Activated CD4-positive, alpha-beta T cell treated with anti-CD3 and anti-CD28 coated beads for 36 hours (primary cell): ENCODE measurements at regions not wholly inside any gene's neighbourhood (a gene's known extent, or its start where the extent isn't known, plus 50 kb on each side); places are given as distances from the start of the nearest gene placed in this dataset.
"Not testable (repeated sequence)": the region's sequence is repeated elsewhere in the genome, so short reads cannot be mapped to it uniquely, and the experiment has no call there.

Experiments
- ATAC-seq: fragments of 200-7000 bp; cut with Tn5 transposase; one replicate; pipeline ENCODE4 v1.10.0; 2021; ENCODE audit warnings: mild to moderate bottlenecking, moderate library complexity
- CTCF ChIA-PET: fragments of 350-600 bp; sonication (Branson Sonifier 250); formaldehyde crosslinking; loops from one replicate; lab custom pipeline; 2021; ENCODE audit warnings: antibody characterized with exemption; lab: Charles Lee
- POLR2A ChIA-PET: fragments of 350-600 bp; sonication (Branson Sonifier 250); formaldehyde crosslinking; loops from one replicate; lab custom pipeline; 2021; ENCODE audit warnings: antibody characterized with exemption, inconsistent platforms; lab: Charles Lee
- DNase-seq: peaks from one replicate; pipeline ENCODE4 v3.0.0-alpha.2; 2020
- H3K27ac Mint-ChIP-seq: one replicate; pipeline ENCODE4 v1.8.0; 2021; ENCODE audit warnings: mixed read lengths
- H3K27me3 Mint-ChIP-seq: one replicate; pipeline ENCODE4 v1.8.0; 2021; ENCODE audit warnings: mixed read lengths
- H3K36me3 Mint-ChIP-seq: one replicate; pipeline ENCODE4 v1.8.0; 2021; ENCODE audit warnings: low read depth, mixed read lengths
- H3K4me1 Mint-ChIP-seq: one replicate; pipeline ENCODE4 v1.8.0; 2021; ENCODE audit warnings: mixed read lengths
- H3K4me3 Mint-ChIP-seq: one replicate; pipeline ENCODE4 v1.8.0; 2021; ENCODE audit warnings: mild to moderate bottlenecking, moderate library complexity, mixed read lengths
- H3K9me3 Mint-ChIP-seq: one replicate; pipeline ENCODE4 v1.8.0; 2021; ENCODE audit warnings: low read depth, mixed read lengths
- intact Hi-C, 2 experiments: fragments of 100-400 bp; cut with DNase I in 1 of 2; cut with micrococcal nuclease in 1 of 2; formaldehyde crosslinking; loops; one replicate each; pipeline versions ENCODE4 v1.14.2 to v1.15.1; 2022 to 2024; cut with DNase I, micrococcal nuclease

DNA sequence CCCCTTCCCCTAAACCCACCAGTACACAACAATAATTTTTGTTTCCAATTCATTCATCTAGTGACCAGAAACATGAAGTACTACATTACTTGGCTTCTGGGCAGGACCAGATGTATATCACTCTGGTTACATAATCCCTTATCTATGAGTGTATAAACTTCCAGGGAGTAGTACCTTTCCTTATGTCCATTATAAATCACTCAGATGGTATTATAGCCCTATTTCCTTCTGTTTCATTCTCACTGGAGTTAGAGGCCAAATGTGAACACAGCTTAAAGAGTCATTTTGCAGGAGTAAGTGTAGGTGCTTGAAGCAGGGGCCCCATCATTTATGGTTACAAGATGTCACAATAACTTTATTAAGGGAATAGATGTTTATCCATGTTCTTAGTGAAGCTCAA, 894.4 kb upstream of the NXPH2 start:
- H3K9me3 Mint-ChIP-seq: peaks cover 3% of the 10 kb centered on the region
- no peaks in the 10 kb centered on the region for H3K36me3 Mint-ChIP-seq
- ChIA-PET POLR2A (no interaction called here), CTCF (no interaction called here)
- no peaks in the 10 kb centered on the region for H3K27me3 Mint-ChIP-seq
- no peaks in the 10 kb centered on the region for H3K4me1 Mint-ChIP-seq
- no peak for ATAC-seq
- H3K4me3 Mint-ChIP-seq: no peak overlapping the region
- DNase-seq: no peak
- H3K27ac Mint-ChIP-seq: no peak overlapping the region
- intact Hi-C loops: no loop called here

DNA sequence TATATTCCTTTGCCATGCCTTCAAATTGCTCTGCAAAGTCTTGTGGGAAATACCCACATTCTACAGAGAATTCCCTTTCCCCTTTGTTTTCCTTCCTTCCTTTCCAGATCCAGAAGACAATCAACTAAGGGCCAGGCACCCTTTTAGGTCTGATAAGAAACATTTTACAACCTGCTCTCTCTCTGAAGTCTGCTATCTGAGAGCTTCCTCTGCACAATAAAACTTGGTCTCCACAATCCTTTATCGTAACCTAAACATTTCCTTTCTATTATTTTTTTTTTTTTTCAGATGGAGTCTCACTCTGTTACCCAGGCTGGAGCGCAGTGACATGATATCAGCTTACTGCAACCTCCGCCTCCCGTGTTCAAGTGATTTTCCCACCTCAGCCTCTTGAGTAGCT, 893.3 kb upstream of the NXPH2 start:
- H3K27ac Mint-ChIP-seq, H3K9me3 Mint-ChIP-seq, H3K4me3 Mint-ChIP-seq, intact Hi-C loops, CTCF ChIA-PET, POLR2A ChIA-PET, ATAC-seq, H3K27me3 Mint-ChIP-seq, DNase-seq, H3K4me1 Mint-ChIP-seq, H3K36me3 Mint-ChIP-seq: not testable (repeated sequence)

DNA sequence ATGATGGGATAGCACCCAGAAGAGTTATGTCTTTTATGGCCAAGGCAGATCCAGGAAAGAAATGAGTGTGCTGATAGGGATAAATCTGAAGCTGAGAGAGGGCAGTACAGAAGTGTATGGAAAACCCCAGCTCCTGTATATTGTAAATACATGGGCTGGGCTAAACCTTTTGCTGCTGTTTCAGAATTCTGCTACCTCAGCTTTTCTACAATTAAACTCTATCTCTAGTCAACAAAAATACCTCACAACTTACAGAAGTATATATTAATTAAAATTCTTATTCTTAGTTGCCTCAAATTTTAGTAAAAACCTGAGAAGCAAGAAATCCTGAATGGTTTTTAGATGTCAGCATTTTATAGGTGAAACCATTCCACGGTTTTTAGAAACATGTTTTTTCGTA, 889.5 kb upstream of the NXPH2 start:
- no peak overlapping the region for H3K27ac Mint-ChIP-seq
- ChIA-PET POLR2A (no interaction called here), CTCF (no interaction called here)
- H3K36me3 Mint-ChIP-seq: no peaks in the 10 kb centered on the region
- DNase-seq (no peak), ATAC-seq (no peak)
- peaks cover 2% of the 10 kb centered on the region for H3K9me3 Mint-ChIP-seq
- no peak overlapping the region for H3K4me3 Mint-ChIP-seq
- intact Hi-C loops: no loop called here
- H3K27me3 Mint-ChIP-seq: no peaks in the 10 kb centered on the region
- H3K4me1 Mint-ChIP-seq: no peaks in the 10 kb centered on the region

DNA sequence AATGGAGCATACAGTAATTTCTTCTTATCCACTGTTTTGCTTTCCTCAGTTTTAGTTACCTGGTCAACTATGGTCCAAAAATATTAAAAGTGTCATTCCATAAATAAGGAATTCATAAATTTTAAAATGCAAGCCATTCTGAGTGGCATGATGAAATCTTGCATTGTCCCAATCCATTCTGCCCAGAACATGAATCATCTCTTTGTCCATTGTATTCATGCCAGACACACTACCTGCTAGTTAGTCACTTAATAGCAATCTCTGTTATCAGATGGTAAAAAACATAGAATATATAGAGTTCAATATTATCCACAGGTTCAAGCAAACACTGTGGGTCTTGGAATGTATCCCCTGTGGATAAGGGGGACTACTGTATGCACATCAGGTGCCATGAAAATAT, 872.2 kb upstream of the NXPH2 start:
- Mint-ChIP-seq H3K27me3 (no peaks in the 10 kb centered on the region), H3K4me3 (no peak overlapping the region), H3K36me3 (no peaks in the 10 kb centered on the region), H3K27ac (no peak overlapping the region), H3K4me1 (no peaks in the 10 kb centered on the region), H3K9me3 (peaks cover 14% of the 10 kb centered on the region)
- ATAC-seq (no peak), DNase-seq (no peak)
- POLR2A ChIA-PET: no interaction called here
- intact Hi-C loops: no loop called here
- CTCF ChIA-PET: no interaction called here

DNA sequence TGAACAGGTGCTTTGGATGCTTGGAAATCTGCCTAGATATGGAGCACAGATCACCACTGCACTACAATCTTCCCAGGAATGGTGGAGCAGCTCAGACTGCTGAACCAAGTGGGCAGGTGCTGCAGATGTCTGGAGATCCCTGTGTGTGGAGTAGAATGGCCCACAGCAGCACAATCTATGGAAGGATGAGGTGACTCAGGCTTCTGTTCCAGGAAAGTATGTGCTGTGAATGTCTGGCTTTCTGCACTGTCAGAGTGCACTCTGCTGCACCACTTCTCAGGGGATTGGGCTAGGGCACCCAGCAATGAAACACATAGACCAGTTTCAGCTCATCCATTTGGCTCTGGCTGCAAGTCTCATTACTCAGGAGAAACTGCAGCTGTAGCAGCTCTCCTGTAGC, 865.4 kb upstream of the NXPH2 start:
- CTCF ChIA-PET: no interaction called here
- Mint-ChIP-seq H3K4me1 (no peaks in the 10 kb centered on the region), H3K27me3 (no peaks in the 10 kb centered on the region), H3K9me3 (peaks cover 22% of the 10 kb centered on the region), H3K36me3 (no peaks in the 10 kb centered on the region), H3K27ac (no peak overlapping the region), H3K4me3 (no peak overlapping the region)
- intact Hi-C loops: no loop called here
- DNase-seq (no peak), ATAC-seq (no peak)
- POLR2A ChIA-PET: no interaction called here

GRCh38 chr2:139643139-139643538, 862.9 kb upstream of the NXPH2 start:
- no peaks in the 10 kb centered on the region for H3K27me3 Mint-ChIP-seq
- H3K27ac Mint-ChIP-seq: no peak overlapping the region
- H3K36me3 Mint-ChIP-seq: no peaks in the 10 kb centered on the region
- no peaks in the 10 kb centered on the region for H3K4me1 Mint-ChIP-seq
- no peak overlapping the region for H3K4me3 Mint-ChIP-seq
- DNase-seq (no peak), ATAC-seq (no peak)
- ChIA-PET CTCF (no interaction called here), POLR2A (no interaction called here)
- peaks cover 17% of the 10 kb centered on the region for H3K9me3 Mint-ChIP-seq
- intact Hi-C loops: no loop called here

GRCh38 chr2:139631966-139632365, 851.8 kb upstream of the NXPH2 start:
- Mint-ChIP-seq H3K27me3 (no peaks in the 10 kb centered on the region), H3K4me1 (no peaks in the 10 kb centered on the region), H3K4me3 (no peak overlapping the region), H3K36me3 (no peaks in the 10 kb centered on the region), H3K9me3 (peaks cover 10% of the 10 kb centered on the region), H3K27ac (no peak overlapping the region)
- ChIA-PET POLR2A (no interaction called here), CTCF (no interaction called here)
- DNase-seq (no peak), ATAC-seq (no peak)
- intact Hi-C loops: no loop called here

GRCh38 chr2:139628931-139629330, 848.7 kb upstream of the NXPH2 start:
- no peak overlapping the region for H3K4me3 Mint-ChIP-seq
- no peak overlapping the region for H3K27ac Mint-ChIP-seq
- H3K4me1 Mint-ChIP-seq: no peaks in the 10 kb centered on the region
- DNase-seq: no peak
- no peaks in the 10 kb centered on the region for H3K36me3 Mint-ChIP-seq
- ChIA-PET CTCF (no interaction called here), POLR2A (no interaction called here)
- peaks cover 14% of the 10 kb centered on the region for H3K9me3 Mint-ChIP-seq
- intact Hi-C loops: no loop called here
- no peak for ATAC-seq
- no peaks in the 10 kb centered on the region for H3K27me3 Mint-ChIP-seq

DNA sequence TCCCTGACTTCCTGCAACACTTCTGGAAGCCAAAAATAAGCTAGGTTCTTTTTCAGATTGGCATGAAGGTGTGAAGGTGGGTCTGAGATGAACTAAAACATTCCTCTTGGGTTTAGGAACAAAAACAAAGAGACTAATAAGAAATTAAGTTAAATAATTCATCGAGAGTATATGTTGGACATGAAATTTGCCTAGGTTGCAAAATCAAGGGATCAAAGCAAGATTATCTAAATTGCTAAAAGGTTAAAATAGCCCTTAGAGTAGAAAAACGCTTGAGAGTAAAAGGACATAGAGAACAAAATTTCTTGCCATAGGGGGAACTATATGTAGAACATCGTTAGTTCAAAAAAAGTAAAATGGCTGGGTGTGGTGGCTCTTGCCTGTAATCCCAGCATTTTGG, 845.9 kb upstream of the NXPH2 start:
- ATAC-seq (no peak), DNase-seq (no peak)
- Mint-ChIP-seq H3K9me3 (peaks cover 28% of the 10 kb centered on the region), H3K27ac (no peak overlapping the region), H3K4me1 (no peaks in the 10 kb centered on the region), H3K4me3 (no peak overlapping the region), H3K36me3 (no peaks in the 10 kb centered on the region), H3K27me3 (no peaks in the 10 kb centered on the region)
- CTCF ChIA-PET: no interaction called here
- POLR2A ChIA-PET: no interaction called here
- intact Hi-C loops: no loop called here

DNA sequence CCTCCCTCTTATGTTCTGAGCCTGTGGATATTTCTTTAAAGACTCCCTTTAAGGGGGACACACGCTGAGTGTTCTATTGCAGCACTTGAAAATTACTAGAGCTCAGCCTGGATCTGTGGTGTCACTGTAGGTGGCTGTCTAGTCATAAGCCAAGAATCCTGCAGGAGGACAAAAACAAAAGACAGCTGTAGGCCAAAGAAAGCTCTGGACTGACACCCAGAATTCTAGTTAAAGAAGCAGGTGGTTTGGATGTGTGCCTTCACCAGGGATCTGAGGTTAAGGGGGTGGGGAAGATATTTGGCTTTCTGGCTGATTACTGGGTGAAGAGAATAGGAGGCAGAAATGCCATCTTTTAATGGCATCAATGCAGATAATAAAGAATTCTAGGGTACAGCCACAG, 842.5 kb upstream of the NXPH2 start:
- no peak for ATAC-seq
- intact Hi-C loops: no loop called here
- H3K36me3 Mint-ChIP-seq: no peaks in the 10 kb centered on the region
- CTCF ChIA-PET: no interaction called here
- H3K9me3 Mint-ChIP-seq: peaks cover 42% of the 10 kb centered on the region
- H3K4me1 Mint-ChIP-seq: no peaks in the 10 kb centered on the region
- no peak overlapping the region for H3K4me3 Mint-ChIP-seq
- no peaks in the 10 kb centered on the region for H3K27me3 Mint-ChIP-seq
- no peak overlapping the region for H3K27ac Mint-ChIP-seq
- POLR2A ChIA-PET: no interaction called here
- DNase-seq: no peak

- H3K27me3 Mint-ChIP-seq: no peaks in the 10 kb centered on the region
- peaks cover 34% of the 10 kb centered on the region for H3K9me3 Mint-ChIP-seq
- ChIA-PET POLR2A (no interaction called here), CTCF (no interaction called here)
- DNase-seq (no peak), ATAC-seq (no peak)
- H3K4me3 Mint-ChIP-seq: no peak overlapping the region
- no peaks in the 10 kb centered on the region for H3K4me1 Mint-ChIP-seq
- H3K27ac Mint-ChIP-seq: no peak overlapping the region
- H3K36me3 Mint-ChIP-seq: no peaks in the 10 kb centered on the region
- intact Hi-C loops: no loop called here
Measured at GRCh38 chr2:139617747-139618146, 837.6 kb upstream of the NXPH2 start.

GRCh38 chr2:139613264-139613663, 833.1 kb upstream of the NXPH2 start:
- Mint-ChIP-seq H3K4me1 (no peaks in the 10 kb centered on the region), H3K4me3 (no peak overlapping the region), H3K27ac (no peak overlapping the region), H3K27me3 (no peaks in the 10 kb centered on the region), H3K9me3 (peaks cover 6% of the 10 kb centered on the region), H3K36me3 (no peaks in the 10 kb centered on the region)
- ATAC-seq (no peak), DNase-seq (no peak)
- intact Hi-C loops: no loop called here
- CTCF ChIA-PET: no interaction called here
- POLR2A ChIA-PET: no interaction called here

DNA sequence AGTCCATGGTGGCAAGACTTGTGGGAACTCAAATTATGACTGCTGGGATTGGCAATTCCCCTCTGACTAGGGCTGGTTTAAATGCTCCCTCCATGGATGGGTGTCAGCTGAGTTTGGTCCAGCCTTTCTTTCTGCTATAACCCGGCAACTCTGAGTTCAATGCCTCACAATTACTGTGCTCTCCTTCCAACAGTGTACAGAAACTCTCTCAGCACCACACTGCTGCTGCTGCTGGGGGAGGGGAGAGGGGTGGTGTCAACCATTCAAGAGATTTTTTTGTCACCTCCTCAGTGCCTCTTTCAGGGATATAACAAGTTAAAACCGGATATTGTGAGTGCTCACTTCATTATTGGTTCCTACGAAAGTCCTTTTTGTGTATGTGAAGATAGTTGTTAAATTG, 830.3 kb upstream of the NXPH2 start:
- no peaks in the 10 kb centered on the region for H3K36me3 Mint-ChIP-seq
- no peak for DNase-seq
- H3K4me1 Mint-ChIP-seq: no peaks in the 10 kb centered on the region
- ATAC-seq: no peak
- intact Hi-C loops: no loop called here
- no peak overlapping the region for H3K27ac Mint-ChIP-seq
- ChIA-PET POLR2A (no interaction called here), CTCF (no interaction called here)
- H3K27me3 Mint-ChIP-seq: no peaks in the 10 kb centered on the region
- H3K4me3 Mint-ChIP-seq: no peak overlapping the region
- peaks cover 8% of the 10 kb centered on the region for H3K9me3 Mint-ChIP-seq
